Ishikawa (cell line): ENCODE measurements at regions not wholly inside any gene's neighbourhood (a gene's known extent, or its start where the extent isn't known, plus 50 kb on each side); places are given as distances from the start of the nearest gene placed in this dataset.

Experiments used
- CEBPB ChIP-seq: IDR thresholded peaks from 2 replicates; pipeline ENCODE4 v1.6.1; 2012
- EGR1 ChIP-seq: IDR thresholded peaks from 2 replicates; pipeline ENCODE4 v1.6.1; 2012
- FOXM1 ChIP-seq: IDR thresholded peaks from 2 replicates; pipeline ENCODE4 v1.6.1; 2012; ENCODE audit warnings: low read depth, borderline replicate concordance
- YY1 ChIP-seq: IDR thresholded peaks from 2 replicates; pipeline ENCODE4 v1.6.1; 2012; ENCODE audit warnings: low read depth
- TF ChIP-seq, protein P1 (sequence below): IDR thresholded peaks from 2 replicates; pipeline ENCODE4 v1.6.1; 2012; ENCODE audit warnings: low read depth, mild to moderate bottlenecking

GRCh38 chr22:25350551-25350971 lies 131.1 kb downstream of the CRYBB2 start:
- TF ChIP-seq, protein P1, sequence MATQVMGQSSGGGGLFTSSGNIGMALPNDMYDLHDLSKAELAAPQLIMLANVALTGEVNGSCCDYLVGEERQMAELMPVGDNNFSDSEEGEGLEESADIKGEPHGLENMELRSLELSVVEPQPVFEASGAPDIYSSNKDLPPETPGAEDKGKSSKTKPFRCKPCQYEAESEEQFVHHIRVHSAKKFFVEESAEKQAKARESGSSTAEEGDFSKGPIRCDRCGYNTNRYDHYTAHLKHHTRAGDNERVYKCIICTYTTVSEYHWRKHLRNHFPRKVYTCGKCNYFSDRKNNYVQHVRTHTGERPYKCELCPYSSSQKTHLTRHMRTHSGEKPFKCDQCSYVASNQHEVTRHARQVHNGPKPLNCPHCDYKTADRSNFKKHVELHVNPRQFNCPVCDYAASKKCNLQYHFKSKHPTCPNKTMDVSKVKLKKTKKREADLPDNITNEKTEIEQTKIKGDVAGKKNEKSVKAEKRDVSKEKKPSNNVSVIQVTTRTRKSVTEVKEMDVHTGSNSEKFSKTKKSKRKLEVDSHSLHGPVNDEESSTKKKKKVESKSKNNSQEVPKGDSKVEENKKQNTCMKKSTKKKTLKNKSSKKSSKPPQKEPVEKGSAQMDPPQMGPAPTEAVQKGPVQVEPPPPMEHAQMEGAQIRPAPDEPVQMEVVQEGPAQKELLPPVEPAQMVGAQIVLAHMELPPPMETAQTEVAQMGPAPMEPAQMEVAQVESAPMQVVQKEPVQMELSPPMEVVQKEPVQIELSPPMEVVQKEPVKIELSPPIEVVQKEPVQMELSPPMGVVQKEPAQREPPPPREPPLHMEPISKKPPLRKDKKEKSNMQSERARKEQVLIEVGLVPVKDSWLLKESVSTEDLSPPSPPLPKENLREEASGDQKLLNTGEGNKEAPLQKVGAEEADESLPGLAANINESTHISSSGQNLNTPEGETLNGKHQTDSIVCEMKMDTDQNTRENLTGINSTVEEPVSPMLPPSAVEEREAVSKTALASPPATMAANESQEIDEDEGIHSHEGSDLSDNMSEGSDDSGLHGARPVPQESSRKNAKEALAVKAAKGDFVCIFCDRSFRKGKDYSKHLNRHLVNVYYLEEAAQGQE: no peak
- TF ChIP-seq CEBPB (no peak), FOXM1 (no peak), EGR1 (no peak), YY1 (no peak)
